Liver (tissue), 8 donors: ENCODE measurements at regions not wholly inside any gene's neighbourhood (a gene's known extent, or its start where the extent isn't known, plus 50 kb on each side); places are given as distances from the start of the nearest gene placed in this dataset.

ENCODE experiments used
- DNase-seq: peaks from one replicate; pipeline ENCODE4 v3.0.0-alpha.2; 2017; ENCODE audit warnings: low spot score
- H3K27ac ChIP-seq, 2 donors: one replicate each; pipeline ENCODE4 v1.7.0; 2013; ENCODE audit warnings: inconsistent platforms in 2 of 2, low read length in 2 of 2, control low read depth in 1 of 2, low read depth in 1 of 2, mild to moderate bottlenecking in 1 of 2
- H3K27me3 ChIP-seq, 4 donors: one replicate each; pipeline versions ENCODE4 v1.6.1 to v1.7.0; 2013; ENCODE audit warnings: low read length in 3 of 4, inconsistent platforms in 1 of 4, mild to moderate bottlenecking in 1 of 4, moderate library complexity in 1 of 4; ENCODE audit not compliant: control insufficient read depth in 4 of 4, insufficient read depth in 4 of 4
- H3K36me3 ChIP-seq, 4 donors: one replicate each; pipeline versions ENCODE4 v1.6.1 to v1.7.0; 2013; ENCODE audit warnings: low read length in 3 of 4, mild to moderate bottlenecking in 3 of 4, low read depth in 1 of 4, moderate library complexity in 1 of 4; ENCODE audit not compliant: control insufficient read depth in 4 of 4, insufficient read depth in 3 of 4
- H3K4me1 ChIP-seq, 4 donors: one replicate each; pipeline versions ENCODE4 v1.6.1 to v1.7.0; 2013; ENCODE audit warnings: low read length in 3 of 4, mild to moderate bottlenecking in 3 of 4, moderate library complexity in 1 of 4; ENCODE audit not compliant: control insufficient read depth in 4 of 4, insufficient read depth in 4 of 4
- H3K4me3 ChIP-seq, 3 donors: one replicate each; pipeline versions ENCODE4 v1.6.1 to v1.7.0; 2013; ENCODE audit warnings: low read length in 3 of 3, control low read depth in 1 of 3, low read depth in 1 of 3, mild to moderate bottlenecking in 1 of 3
- H3K9ac ChIP-seq, 2 donors: one replicate each; pipeline ENCODE4 v1.7.0; 2013; ENCODE audit warnings: low read length in 2 of 2, mild to moderate bottlenecking in 2 of 2, moderate library complexity in 2 of 2, control low read depth in 1 of 2, low read depth in 1 of 2
- H3K9me3 ChIP-seq, 4 donors: one replicate each; pipeline versions ENCODE4 v1.6.1 to v1.7.0; 2013; ENCODE audit warnings: low read length in 3 of 4; ENCODE audit not compliant: control insufficient read depth in 4 of 4
- EGR1 ChIP-seq, 2 donors: IDR thresholded peaks; 2 replicates each; pipeline ENCODE4 v1.6.1; 2016 to 2018; ENCODE audit warnings: antibody characterized with exemption in 2 of 2, low read depth in 2 of 2
- FOXA1 ChIP-seq: IDR thresholded peaks from 2 replicates; pipeline ENCODE4 v1.6.1; 2016; ENCODE audit warnings: antibody characterized with exemption
- FOXA2 ChIP-seq: IDR thresholded peaks from 2 replicates; pipeline ENCODE4 v1.6.1; 2016; ENCODE audit warnings: antibody characterized with exemption
- GABPA ChIP-seq, 2 donors: IDR thresholded peaks in 1 of 2; conservative IDR thresholded peaks in 1 of 2; 2 replicates each; pipeline ENCODE4 v1.6.1; 2016; ENCODE audit warnings: antibody characterized with exemption in 2 of 2, mild to moderate bottlenecking in 1 of 2, moderate library complexity in 1 of 2
- HNF4A ChIP-seq, 2 donors: conservative IDR thresholded peaks; 2 replicates each; pipeline ENCODE4 v1.6.1; 2016; ENCODE audit warnings: antibody characterized with exemption in 2 of 2, mild to moderate bottlenecking in 2 of 2
- HNF4G ChIP-seq: IDR thresholded peaks from 2 replicates; pipeline ENCODE4 v1.6.1; 2016; ENCODE audit warnings: antibody characterized with exemption
- JUND ChIP-seq, 2 donors: IDR thresholded peaks; 2 replicates each; pipeline ENCODE4 v1.6.1; 2016; ENCODE audit warnings: antibody characterized with exemption in 2 of 2
- NR2F2 ChIP-seq: IDR thresholded peaks from 2 replicates; pipeline ENCODE4 v1.6.1; 2016; ENCODE audit warnings: antibody characterized with exemption
- RAD21 ChIP-seq, 2 donors: IDR thresholded peaks; 2 replicates each; pipeline ENCODE4 v1.6.1; 2016; ENCODE audit warnings: antibody characterized with exemption in 2 of 2, mild to moderate bottlenecking in 2 of 2
- RXRA ChIP-seq, 2 donors: IDR thresholded peaks; 2 replicates each; pipeline ENCODE4 v1.6.1; 2017 to 2018; ENCODE audit warnings: antibody characterized with exemption in 2 of 2, mild to moderate bottlenecking in 1 of 2
- SP1 ChIP-seq: IDR thresholded peaks from 2 replicates; pipeline ENCODE4 v1.6.1; 2018; ENCODE audit warnings: antibody characterized with exemption, mild to moderate bottlenecking
- TAF1 ChIP-seq: conservative IDR thresholded peaks from 2 replicates; pipeline ENCODE4 v1.6.1; 2016; ENCODE audit warnings: antibody characterized with exemption, mild to moderate bottlenecking
- YY1 ChIP-seq: IDR thresholded peaks from 2 replicates; pipeline ENCODE4 v1.6.1; 2016; ENCODE audit warnings: antibody characterized with exemption, mild to moderate bottlenecking
- WGBS: extraction: QIAGEN DNeasy Blood & Tissue Kit; methylation state at CpG from one replicate; pipeline ENCODE4 v1.1.7; 2013; 5-methylcytosine and 5-hydroxymethylcytosine counted together
- TF ChIP-seq, protein P1 (sequence below): IDR thresholded peaks from 2 replicates; pipeline ENCODE4 v1.6.1; 2016; ENCODE audit warnings: antibody characterized with exemption, mild to moderate bottlenecking
- TF ChIP-seq, protein P2 (sequence below): fragments of 150-350 bp; IDR thresholded peaks from 2 replicates; pipeline ENCODE4 v1.5.1; 2017; ENCODE audit warnings: improper control_type of control experiment, low read depth, low read length; ENCODE audit not compliant: missing input control
- TF ChIP-seq, protein P3 (sequence below): IDR thresholded peaks from 2 replicates; pipeline ENCODE4 v1.6.1; 2016; ENCODE audit warnings: antibody characterized with exemption
- TF ChIP-seq, protein P4 (sequence below): IDR thresholded peaks from 2 replicates; pipeline ENCODE4 v1.6.1; 2016; ENCODE audit warnings: antibody characterized with exemption
- TF ChIP-seq, protein P5 (sequence below): IDR thresholded peaks from 2 replicates; pipeline ENCODE4 v1.6.1; 2016; ENCODE audit warnings: antibody characterized with exemption
- donor health status: healthy.
- donor health status: healthy.
- donor health status: healthy.
- donor health status: healthy.
- donor health status: healthy.

DNA sequence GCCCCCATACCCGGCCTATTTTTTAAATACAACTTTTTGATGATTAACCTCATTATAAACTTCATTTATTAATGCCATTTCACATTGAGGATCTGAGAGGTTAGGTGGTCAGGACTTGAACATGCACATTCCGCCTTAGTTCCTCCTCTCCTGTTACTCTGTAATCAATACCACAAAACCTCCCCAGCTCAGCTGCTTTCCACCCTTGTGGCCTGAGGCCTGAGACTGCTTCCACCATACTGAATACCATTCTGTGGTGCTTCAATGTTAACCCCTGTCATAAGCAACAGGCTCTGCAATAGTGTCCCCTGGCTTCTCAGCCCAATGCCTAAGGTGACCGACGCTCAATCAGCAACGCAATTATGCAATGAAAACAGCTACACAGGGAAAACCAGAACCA, 405.4 kb downstream of the ETS1 start:
- no peak overlapping the region for H3K27ac ChIP-seq
- WGBS, result 90% methylated on average over 5 of the region's 5 CpGs
- H3K4me3 ChIP-seq, result no peak overlapping the region
- no peaks in the 10 kb centered on the region for H3K36me3 ChIP-seq
- H3K4me1 ChIP-seq, result no peaks in the 10 kb centered on the region
- H3K9me3 ChIP-seq, result peaks cover 0 to 2% (median 0%) of the 10 kb centered on the region in 4 donors
- H3K9ac ChIP-seq, result no peak overlapping the region
- H3K27me3 ChIP-seq, result no peaks in the 10 kb centered on the region
- TF ChIP-seq HNF4A (conservative IDR thresholded peaks at IDR 0.05), result no peak
- TF ChIP-seq, protein P1, sequence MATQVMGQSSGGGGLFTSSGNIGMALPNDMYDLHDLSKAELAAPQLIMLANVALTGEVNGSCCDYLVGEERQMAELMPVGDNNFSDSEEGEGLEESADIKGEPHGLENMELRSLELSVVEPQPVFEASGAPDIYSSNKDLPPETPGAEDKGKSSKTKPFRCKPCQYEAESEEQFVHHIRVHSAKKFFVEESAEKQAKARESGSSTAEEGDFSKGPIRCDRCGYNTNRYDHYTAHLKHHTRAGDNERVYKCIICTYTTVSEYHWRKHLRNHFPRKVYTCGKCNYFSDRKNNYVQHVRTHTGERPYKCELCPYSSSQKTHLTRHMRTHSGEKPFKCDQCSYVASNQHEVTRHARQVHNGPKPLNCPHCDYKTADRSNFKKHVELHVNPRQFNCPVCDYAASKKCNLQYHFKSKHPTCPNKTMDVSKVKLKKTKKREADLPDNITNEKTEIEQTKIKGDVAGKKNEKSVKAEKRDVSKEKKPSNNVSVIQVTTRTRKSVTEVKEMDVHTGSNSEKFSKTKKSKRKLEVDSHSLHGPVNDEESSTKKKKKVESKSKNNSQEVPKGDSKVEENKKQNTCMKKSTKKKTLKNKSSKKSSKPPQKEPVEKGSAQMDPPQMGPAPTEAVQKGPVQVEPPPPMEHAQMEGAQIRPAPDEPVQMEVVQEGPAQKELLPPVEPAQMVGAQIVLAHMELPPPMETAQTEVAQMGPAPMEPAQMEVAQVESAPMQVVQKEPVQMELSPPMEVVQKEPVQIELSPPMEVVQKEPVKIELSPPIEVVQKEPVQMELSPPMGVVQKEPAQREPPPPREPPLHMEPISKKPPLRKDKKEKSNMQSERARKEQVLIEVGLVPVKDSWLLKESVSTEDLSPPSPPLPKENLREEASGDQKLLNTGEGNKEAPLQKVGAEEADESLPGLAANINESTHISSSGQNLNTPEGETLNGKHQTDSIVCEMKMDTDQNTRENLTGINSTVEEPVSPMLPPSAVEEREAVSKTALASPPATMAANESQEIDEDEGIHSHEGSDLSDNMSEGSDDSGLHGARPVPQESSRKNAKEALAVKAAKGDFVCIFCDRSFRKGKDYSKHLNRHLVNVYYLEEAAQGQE, result no peak
- TF ChIP-seq, protein P2, sequence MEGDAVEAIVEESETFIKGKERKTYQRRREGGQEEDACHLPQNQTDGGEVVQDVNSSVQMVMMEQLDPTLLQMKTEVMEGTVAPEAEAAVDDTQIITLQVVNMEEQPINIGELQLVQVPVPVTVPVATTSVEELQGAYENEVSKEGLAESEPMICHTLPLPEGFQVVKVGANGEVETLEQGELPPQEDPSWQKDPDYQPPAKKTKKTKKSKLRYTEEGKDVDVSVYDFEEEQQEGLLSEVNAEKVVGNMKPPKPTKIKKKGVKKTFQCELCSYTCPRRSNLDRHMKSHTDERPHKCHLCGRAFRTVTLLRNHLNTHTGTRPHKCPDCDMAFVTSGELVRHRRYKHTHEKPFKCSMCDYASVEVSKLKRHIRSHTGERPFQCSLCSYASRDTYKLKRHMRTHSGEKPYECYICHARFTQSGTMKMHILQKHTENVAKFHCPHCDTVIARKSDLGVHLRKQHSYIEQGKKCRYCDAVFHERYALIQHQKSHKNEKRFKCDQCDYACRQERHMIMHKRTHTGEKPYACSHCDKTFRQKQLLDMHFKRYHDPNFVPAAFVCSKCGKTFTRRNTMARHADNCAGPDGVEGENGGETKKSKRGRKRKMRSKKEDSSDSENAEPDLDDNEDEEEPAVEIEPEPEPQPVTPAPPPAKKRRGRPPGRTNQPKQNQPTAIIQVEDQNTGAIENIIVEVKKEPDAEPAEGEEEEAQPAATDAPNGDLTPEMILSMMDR, result no peak
- no peak for TF ChIP-seq HNF4G
- TF ChIP-seq, protein P3, sequence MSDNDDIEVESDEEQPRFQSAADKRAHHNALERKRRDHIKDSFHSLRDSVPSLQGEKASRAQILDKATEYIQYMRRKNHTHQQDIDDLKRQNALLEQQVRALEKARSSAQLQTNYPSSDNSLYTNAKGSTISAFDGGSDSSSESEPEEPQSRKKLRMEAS, result no peak
- no peak for TF ChIP-seq FOXA1
- TF ChIP-seq JUND (IDR thresholded peaks at IDR 0.05), result no peak
- no peak for TF ChIP-seq RXRA (IDR thresholded peaks at IDR 0.05)
- no peak for TF ChIP-seq EGR1 (IDR thresholded peaks at IDR 0.05; ENCODE audit: low read depth in 2 of 2)
- TF ChIP-seq FOXA2, result no peak
- TF ChIP-seq, protein P4, sequence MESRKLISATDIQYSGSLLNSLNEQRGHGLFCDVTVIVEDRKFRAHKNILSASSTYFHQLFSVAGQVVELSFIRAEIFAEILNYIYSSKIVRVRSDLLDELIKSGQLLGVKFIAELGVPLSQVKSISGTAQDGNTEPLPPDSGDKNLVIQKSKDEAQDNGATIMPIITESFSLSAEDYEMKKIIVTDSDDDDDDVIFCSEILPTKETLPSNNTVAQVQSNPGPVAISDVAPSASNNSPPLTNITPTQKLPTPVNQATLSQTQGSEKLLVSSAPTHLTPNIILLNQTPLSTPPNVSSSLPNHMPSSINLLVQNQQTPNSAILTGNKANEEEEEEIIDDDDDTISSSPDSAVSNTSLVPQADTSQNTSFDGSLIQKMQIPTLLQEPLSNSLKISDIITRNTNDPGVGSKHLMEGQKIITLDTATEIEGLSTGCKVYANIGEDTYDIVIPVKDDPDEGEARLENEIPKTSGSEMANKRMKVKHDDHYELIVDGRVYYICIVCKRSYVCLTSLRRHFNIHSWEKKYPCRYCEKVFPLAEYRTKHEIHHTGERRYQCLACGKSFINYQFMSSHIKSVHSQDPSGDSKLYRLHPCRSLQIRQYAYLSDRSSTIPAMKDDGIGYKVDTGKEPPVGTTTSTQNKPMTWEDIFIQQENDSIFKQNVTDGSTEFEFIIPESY, result no peak
- no peak for TF ChIP-seq TAF1
- TF ChIP-seq NR2F2, result no peak
- TF ChIP-seq GABPA (IDR thresholded peaks at IDR 0.05 in 1 of 2, conservative IDR thresholded peaks at IDR 0.05 in 1 of 2), result no peak
- TF ChIP-seq YY1, result no peak
- TF ChIP-seq SP1, result no peak
- TF ChIP-seq, protein P5, sequence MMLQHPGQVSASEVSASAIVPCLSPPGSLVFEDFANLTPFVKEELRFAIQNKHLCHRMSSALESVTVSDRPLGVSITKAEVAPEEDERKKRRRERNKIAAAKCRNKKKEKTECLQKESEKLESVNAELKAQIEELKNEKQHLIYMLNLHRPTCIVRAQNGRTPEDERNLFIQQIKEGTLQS, result no peak
- no peak for TF ChIP-seq RAD21 (IDR thresholded peaks at IDR 0.05)
- no peak for DNase-seq
